ENCODE measurements at regions not wholly inside any gene's neighbourhood (a gene's known extent, or its start where the extent isn't known, plus 50 kb on each side); places are given as distances from the start of the nearest gene placed in this dataset.

- Histone ChIP-seq H2BK15ac (ENCODE audit: low read depth, low read length) (no peak overlapping the region), H3K4me2 (ENCODE audit: insufficient read depth, insufficient read length, low read length) (no peak overlapping the region), H3K9me3 (ENCODE audit: control insufficient read depth, low read depth, low read length) (no peaks in the 10 kb centered on the region), H3K56ac (ENCODE audit: insufficient read length, low read depth, low read length) (no peak overlapping the region), H3K4me1 (ENCODE audit: insufficient read depth, low read length) (no peaks in the 10 kb centered on the region), H3K27ac (ENCODE audit: insufficient read length, low read depth, low read length) (no peak overlapping the region), H4K91ac (ENCODE audit: insufficient read length, low read depth, low read length) (no peak overlapping the region), H2BK12ac (ENCODE audit: insufficient read length, low read depth, low read length) (no peak overlapping the region), H4K8ac (replicated peaks; ENCODE audit: insufficient read length, low read depth, low read length) (no peak overlapping the region), H3K9ac (ENCODE audit: extremely low read depth, insufficient read length, low read length) (no peak overlapping the region), H2BK120ac (ENCODE audit: low read depth, low read length, poor library complexity, severe bottlenecking) (no peak overlapping the region), H4K5ac (ENCODE audit: insufficient read length, low read depth, low read length) (no peak overlapping the region), H3K23me2 (ENCODE audit: insufficient read length, low read depth, low read length, poor library complexity, severe bottlenecking) (no peaks in the 10 kb centered on the region), H2AFZ (ENCODE audit: low read length) (no peak overlapping the region), H3T11ph (ENCODE audit: low read length) (no peak overlapping the region), H3K4ac (ENCODE audit: low read depth, low read length) (no peak overlapping the region), H2BK20ac (ENCODE audit: low read depth, low read length, poor library complexity, severe bottlenecking) (no peak overlapping the region), H3K79me2 (ENCODE audit: insufficient read depth, low read length) (no peaks in the 10 kb centered on the region), H3K27me3 (ENCODE audit: insufficient read depth, low read length) (no peaks in the 10 kb centered on the region), H3K23ac (ENCODE audit: insufficient read length, low read depth, low read length) (no peak overlapping the region), H3K79me1 (ENCODE audit: insufficient read depth, low read depth, low read length, poor library complexity, severe bottlenecking) (no peaks in the 10 kb centered on the region), H2AK5ac (ENCODE audit: insufficient read length, low read length) (no peak overlapping the region), H2BK5ac (ENCODE audit: insufficient read length, low read length) (no peak overlapping the region), H3K14ac (ENCODE audit: insufficient read depth, low read length) (no peak overlapping the region), H4K20me1 (ENCODE audit: control insufficient read depth, insufficient read depth, insufficient read length) (no peaks in the 10 kb centered on the region), H3K18ac (ENCODE audit: insufficient read length, low read depth, low read length) (no peak overlapping the region)
- no CpG with 5 or more reads among the region's 4 CpGs for WGBS (ENCODE audit: extremely low coverage, insufficient read length, low lambda C conversion rate)
- no peak for DNase-seq
- no peaks in the 10 kb centered on the region; a peak in 1 of 4 replicates for H3K4me1 Mint-ChIP-seq
- TF ChIP-seq, protein P1, sequence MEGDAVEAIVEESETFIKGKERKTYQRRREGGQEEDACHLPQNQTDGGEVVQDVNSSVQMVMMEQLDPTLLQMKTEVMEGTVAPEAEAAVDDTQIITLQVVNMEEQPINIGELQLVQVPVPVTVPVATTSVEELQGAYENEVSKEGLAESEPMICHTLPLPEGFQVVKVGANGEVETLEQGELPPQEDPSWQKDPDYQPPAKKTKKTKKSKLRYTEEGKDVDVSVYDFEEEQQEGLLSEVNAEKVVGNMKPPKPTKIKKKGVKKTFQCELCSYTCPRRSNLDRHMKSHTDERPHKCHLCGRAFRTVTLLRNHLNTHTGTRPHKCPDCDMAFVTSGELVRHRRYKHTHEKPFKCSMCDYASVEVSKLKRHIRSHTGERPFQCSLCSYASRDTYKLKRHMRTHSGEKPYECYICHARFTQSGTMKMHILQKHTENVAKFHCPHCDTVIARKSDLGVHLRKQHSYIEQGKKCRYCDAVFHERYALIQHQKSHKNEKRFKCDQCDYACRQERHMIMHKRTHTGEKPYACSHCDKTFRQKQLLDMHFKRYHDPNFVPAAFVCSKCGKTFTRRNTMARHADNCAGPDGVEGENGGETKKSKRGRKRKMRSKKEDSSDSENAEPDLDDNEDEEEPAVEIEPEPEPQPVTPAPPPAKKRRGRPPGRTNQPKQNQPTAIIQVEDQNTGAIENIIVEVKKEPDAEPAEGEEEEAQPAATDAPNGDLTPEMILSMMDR (conservative IDR thresholded peaks at IDR 0.05): no peak
- no peak overlapping the region for H3K27ac Mint-ChIP-seq
- H3K9me3 Mint-ChIP-seq: peaks cover 7 to 8% of the 10 kb centered on the region in 2 experiments
- no peaks in the 10 kb centered on the region for H3K27me3 Mint-ChIP-seq (ENCODE audit: low read depth)
- no peak overlapping the region for H3K4me3 Mint-ChIP-seq
- H3K36me3 Mint-ChIP-seq (ENCODE audit: insufficient read depth in 1 of 3, low read depth in 3 of 3): peaks cover 0 to 11% (median 0%) of the 10 kb centered on the region in 3 experiments; a peak in 1 of 7 replicates
Measured at GRCh38 chr2:204060841-204061240, 124.3 kb downstream of the ICOS start.

All from H9 (cell line).